ENCODE measurements at regions not wholly inside any gene's neighbourhood (a gene's known extent, or its start where the extent isn't known, plus 50 kb on each side); places are given as distances from the start of the nearest gene placed in this dataset.
"Not testable (repeated sequence)": the region's sequence is repeated elsewhere in the genome, so short reads cannot be mapped to it uniquely, and the experiment has no call there.

- TF ChIP-seq CTCF (IDR thresholded peaks at IDR 0.05; ENCODE audit: poor library complexity); EZH2phosphoT487 (IDR thresholded peaks at IDR 0.05; ENCODE audit: low read depth, severe bottlenecking, unreplicated experiment): not testable (repeated sequence)
These were observed 520.1 kb downstream of the LTN1 start for GRCh38 chr21:28472543-28472942.
